Gastroesophageal sphincter (tissue), 4 donors: ENCODE measurements at regions not wholly inside any gene's neighbourhood (a gene's known extent, or its start where the extent isn't known, plus 50 kb on each side); places are given as distances from the start of the nearest gene placed in this dataset.
"Not testable (repeated sequence)": the region's sequence is repeated elsewhere in the genome, so short reads cannot be mapped to it uniquely, and the experiment has no call there.

Experiments
- ATAC-seq: fragments of 150-250 bp; one replicate; pipeline ENCODE4 v1.9.1; 2016; ENCODE audit warnings: mild to moderate bottlenecking, moderate library complexity
- H3K27ac ChIP-seq, 4 donors: fragments of 200-600 bp; sonication (generic) in 3 of 4; 1 replicate in 3 of 4; 2 replicates in 1 of 4; pipeline ENCODE4 v1.5.1; 2016 to 2019
- H3K27me3 ChIP-seq: fragments of 200-600 bp; sonication (generic); one replicate; pipeline ENCODE4 v1.5.1; 2019
- H3K36me3 ChIP-seq, 2 donors: fragments of 200-600 bp; sonication (generic); one replicate each; pipeline ENCODE4 v1.5.1; 2019; ENCODE audit warnings: control low read depth in 1 of 2
- H3K4me1 ChIP-seq, 3 donors: fragments of 200-600 bp; sonication (generic); 1 replicate in 2 of 3; 2 replicates in 1 of 3; pipeline ENCODE4 v1.5.1; 2016 to 2019; ENCODE audit warnings: control low read depth in 2 of 3
- H3K4me3 ChIP-seq, 2 donors: fragments of 200-600 bp; sonication (generic); one replicate each; pipeline ENCODE4 v1.5.1; 2019; ENCODE audit warnings: mild to moderate bottlenecking in 1 of 2, moderate library complexity in 1 of 2
- H3K9me3 ChIP-seq, 3 donors: fragments of 200-600 bp; sonication (generic); one replicate each; pipeline ENCODE4 v1.5.1; 2017 to 2019; ENCODE audit warnings: control low read depth in 2 of 3
- CTCF ChIP-seq, 4 experiments: fragments of 200-600 bp in 2 of 4; fragments of 450-650 bp in 2 of 4; sonication (generic) in 1 of 4; IDR thresholded peaks; one replicate each; pipeline ENCODE4 v1.5.1; 2017 to 2019; ENCODE audit warnings: antibody characterized with exemption in 4 of 4, mild to moderate bottlenecking in 2 of 4, moderate library complexity in 2 of 4
- EP300 ChIP-seq: sonication (generic); formaldehyde crosslinking; IDR thresholded peaks from one replicate; pipeline ENCODE4 v1.6.1; 2017; ENCODE audit warnings: antibody characterized with exemption, mild to moderate bottlenecking
- POLR2A ChIP-seq, 2 donors: fragments of 450-650 bp; IDR thresholded peaks; one replicate each; pipeline ENCODE4 v1.6.1; 2017; ENCODE audit warnings: antibody characterized with exemption in 2 of 2, mild to moderate bottlenecking in 2 of 2, moderate library complexity in 1 of 2
- POLR2AphosphoS5 ChIP-seq: sonication (generic); formaldehyde crosslinking; IDR thresholded peaks from one replicate; pipeline ENCODE4 v1.6.1; 2017; ENCODE audit warnings: antibody characterized with exemption
- WGBS, 2 donors: methylation state at CpG; one replicate each; pipeline ENCODE4 v1.1.5; 2018; ENCODE audit warnings: low coverage in 1 of 2; 5-methylcytosine and 5-hydroxymethylcytosine counted together

GRCh38 chr1:148402152-148403084, 80.7 kb downstream of the PPIAL4G start:
- H3K4me3 ChIP-seq = peak overlapping the region; percentile 59 to 62
- not testable (repeated sequence) for H3K4me1 ChIP-seq, H3K36me3 ChIP-seq, H3K9me3 ChIP-seq, H3K27me3 ChIP-seq
- peak overlapping the region in 3 of 4 donors; percentile 65 to 66 (median 65) for H3K27ac ChIP-seq
- WGBS, 2 donors = 0 to 9% methylated on average over 8 to 22 of the region's 45 CpGs
- ATAC-seq = peak; percentile 96
- peak; percentile 48 for TF ChIP-seq POLR2AphosphoS5
- TF ChIP-seq POLR2A (IDR thresholded peaks at IDR 0.05) = peak; percentile 20

DNA sequence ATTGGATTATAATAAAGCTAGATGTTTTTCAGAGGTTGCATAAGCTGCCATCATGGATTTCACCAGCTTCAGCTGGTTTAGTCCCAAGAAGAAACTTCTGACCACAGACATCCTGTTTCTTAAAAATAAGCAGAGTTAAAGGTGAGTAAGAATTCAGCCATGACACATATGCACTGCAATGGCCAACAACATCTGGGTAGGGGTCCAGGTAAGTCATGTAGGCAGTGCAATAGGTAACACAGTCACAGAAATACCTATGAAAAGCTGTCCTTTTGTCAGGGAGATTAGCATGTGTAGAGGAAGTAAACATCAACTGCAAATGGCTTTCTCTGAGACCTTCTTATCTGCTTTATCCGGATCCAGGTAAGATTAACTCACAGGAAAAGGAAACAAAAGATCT, 85.6 kb downstream of the PPIAL4G start:
- not testable (repeated sequence) for H3K4me3 ChIP-seq, ATAC-seq, H3K27me3 ChIP-seq, H3K4me1 ChIP-seq, H3K9me3 ChIP-seq, H3K27ac ChIP-seq, H3K36me3 ChIP-seq
- WGBS, 2 donors = 42 to 86% methylated on average over 1 of the region's 1 CpG

DNA sequence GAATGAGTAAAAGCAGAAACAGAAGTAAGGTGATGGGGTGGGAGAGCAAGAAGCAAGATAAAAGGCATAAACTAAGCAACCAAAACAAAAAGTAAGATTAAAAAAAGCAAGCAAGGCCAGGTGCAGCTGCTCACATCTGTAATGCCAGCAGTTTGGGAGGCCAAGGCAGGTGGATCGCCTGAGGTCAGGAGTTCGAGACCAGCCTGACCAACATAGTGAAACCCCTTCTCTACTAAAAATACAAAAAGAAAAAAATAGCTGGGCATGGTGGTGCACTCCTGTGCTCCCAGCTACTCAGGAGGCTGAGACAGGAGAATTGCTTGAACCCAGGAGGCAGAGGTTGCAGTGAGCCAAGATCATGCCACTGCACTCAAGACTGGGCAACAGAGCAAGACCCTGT, 90.6 kb downstream of the PPIAL4G start:
- not testable (repeated sequence) for H3K27ac ChIP-seq, H3K27me3 ChIP-seq, ATAC-seq, H3K9me3 ChIP-seq, H3K4me1 ChIP-seq, H3K4me3 ChIP-seq, H3K36me3 ChIP-seq
- WGBS, 2 donors = 94 to 95% methylated on average over 2 of the region's 2 CpGs

GRCh38 chr1:148391323-148391722, 91.8 kb downstream of the PPIAL4G start:
- not testable (repeated sequence) for H3K27ac ChIP-seq, H3K4me1 ChIP-seq, H3K36me3 ChIP-seq, H3K27me3 ChIP-seq, ATAC-seq, H3K4me3 ChIP-seq, H3K9me3 ChIP-seq
- 86 to 88% methylated on average over 3 of the region's 4 CpGs for WGBS, 2 donors

- H3K27me3 ChIP-seq = no peaks in the 10 kb centered on the region
- no peak for TF ChIP-seq EP300
- TF ChIP-seq POLR2AphosphoS5 = no peak
- no peak for TF ChIP-seq POLR2A (IDR thresholded peaks at IDR 0.05)
- TF ChIP-seq CTCF (IDR thresholded peaks at IDR 0.05) = no peak
- peaks cover 0 to 7% (median 0%) of the 10 kb centered on the region in 3 donors for H3K4me1 ChIP-seq
- peak overlapping the region; percentile 61 to 79 for H3K4me3 ChIP-seq
- H3K36me3 ChIP-seq = no peaks in the 10 kb centered on the region
- no peaks in the 10 kb centered on the region for H3K9me3 ChIP-seq
- ATAC-seq = no peak
- peak overlapping the region in 3 of 4 donors; percentile 88 to 93 (median 89) for H3K27ac ChIP-seq
- WGBS, 2 donors = 13 to 21% methylated on average over 6 of the region's 6 CpGs
These were observed 94.1 kb downstream of the PPIAL4G start for GRCh38 chr1:148389027-148389339.

DNA sequence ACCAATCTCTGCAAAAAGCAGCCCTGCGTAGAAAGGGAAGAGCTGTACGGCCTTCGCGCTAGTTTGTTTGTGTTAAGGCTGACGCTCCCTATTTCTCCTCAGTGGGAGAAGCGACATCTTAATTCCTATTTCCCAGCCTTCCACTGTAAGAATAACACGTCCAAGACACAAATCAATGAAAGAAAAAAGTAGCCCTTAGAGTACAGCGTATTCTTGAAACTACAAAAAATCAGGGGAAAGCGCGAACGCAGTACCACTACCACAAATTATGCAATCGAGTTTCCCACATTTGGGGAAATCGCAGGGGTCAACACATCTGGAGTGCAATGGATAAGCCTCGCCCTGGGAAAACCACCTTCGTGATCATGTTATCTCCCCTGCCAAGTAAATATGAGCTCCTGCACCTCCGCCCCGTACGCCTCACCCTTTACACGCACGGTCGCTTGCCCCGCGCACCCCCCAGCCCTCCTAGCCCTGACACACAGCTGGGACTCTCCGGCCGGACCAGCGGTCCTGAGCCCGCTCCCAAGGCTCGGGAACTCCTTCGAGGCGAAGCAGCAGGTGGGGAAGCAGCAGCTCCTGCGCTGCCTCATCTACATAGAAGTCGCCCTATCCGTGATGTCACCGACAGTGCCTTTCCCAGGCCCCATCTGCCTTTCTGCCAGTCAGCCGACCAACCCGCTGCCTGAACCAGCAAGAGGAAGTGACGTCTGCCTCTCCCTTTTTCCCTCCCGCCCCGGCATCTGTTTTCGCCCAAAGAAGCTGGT, 94.7 kb downstream of the PPIAL4G start:
- no peaks in the 10 kb centered on the region for H3K36me3 ChIP-seq
- H3K9me3 ChIP-seq = no peaks in the 10 kb centered on the region
- no peaks in the 10 kb centered on the region for H3K27me3 ChIP-seq
- peak overlapping the region; percentile 61 to 79 for H3K4me3 ChIP-seq
- H3K4me1 ChIP-seq = peaks cover 0 to 7% (median 0%) of the 10 kb centered on the region in 3 donors
- H3K27ac ChIP-seq = peak overlapping the region; percentile 86 to 93 (median 88)
- TF ChIP-seq POLR2A (IDR thresholded peaks at IDR 0.05) = peak; percentile 48 to 59
- TF ChIP-seq EP300 = no peak
- peak; percentile 74 for TF ChIP-seq POLR2AphosphoS5
- 2 to 3% methylated on average over 9 to 22 of the region's 40 CpGs for WGBS, 2 donors
- ATAC-seq = peak; percentile 95

- not testable (repeated sequence) for H3K9me3 ChIP-seq, ATAC-seq, H3K36me3 ChIP-seq, H3K27me3 ChIP-seq, H3K4me1 ChIP-seq
- Histone ChIP-seq H3K4me3 (peak overlapping the region; percentile 61 to 79), H3K27ac (peak overlapping the region; percentile 86 to 93 (median 88))
- WGBS, 2 donors = 24 to 46% methylated on average over 4 to 5 of the region's 9 CpGs
These were observed 95.2 kb downstream of the PPIAL4G start for GRCh38 chr1:148387949-148388259.

GRCh38 chr1:148387122-148387948, 95.8 kb downstream of the PPIAL4G start:
- H3K4me3 ChIP-seq, H3K4me1 ChIP-seq, H3K36me3 ChIP-seq, H3K9me3 ChIP-seq, ATAC-seq, H3K27me3 ChIP-seq: not testable (repeated sequence)
- H3K27ac ChIP-seq = peak overlapping the region in 3 of 4 donors; percentile 88 to 93 (median 89)
- WGBS, 2 donors = 74 to 84% methylated on average over 13 to 16 of the region's 18 CpGs
